Activated naive CD4-positive, alpha-beta T cell treated with Interleukin-2 at 50 U/mL for 16 hours (primary cell): ENCODE measurements at regions not wholly inside any gene's neighbourhood (a gene's known extent, or its start where the extent isn't known, plus 50 kb on each side); places are given as distances from the start of the nearest gene placed in this dataset.
"Not testable (repeated sequence)": the region's sequence is repeated elsewhere in the genome, so short reads cannot be mapped to it uniquely, and the experiment has no call there.

Experiments used
- DNase-seq: peaks from one replicate; pipeline ENCODE4 v3.0.0-alpha.2; 2020

- no peak for DNase-seq
Observed at GRCh38 chr22:48310740-48311139, 1516.9 kb downstream of the BRD1 start.

GRCh38 chr22:48310289-48310688 lies 1517.4 kb downstream of the BRD1 start:
- no peak for DNase-seq

GRCh38 chr22:48309836-48310235 lies 1517.8 kb downstream of the BRD1 start:
- no peak for DNase-seq

- DNase-seq, result no peak
Observed at GRCh38 chr22:48309115-48309705, 1518.5 kb downstream of the BRD1 start.

GRCh38 chr22:48307931-48308330 lies 1519.7 kb downstream of the BRD1 start:
- no peak for DNase-seq

GRCh38 chr22:48306785-48307510 lies 1520.7 kb downstream of the BRD1 start:
- no peak for DNase-seq

- no peak for DNase-seq
Observed at GRCh38 chr22:48306284-48306683, 1521.4 kb downstream of the BRD1 start.

GRCh38 chr22:48305726-48306235 lies 1521.9 kb downstream of the BRD1 start:
- DNase-seq, result no peak

GRCh38 chr22:48303369-48303725 lies 1524.3 kb downstream of the BRD1 start:
- no peak for DNase-seq

GRCh38 chr22:48302657-48303368 lies 1524.9 kb downstream of the BRD1 start:
- no peak for DNase-seq

GRCh38 chr22:48301908-48302307 lies 1525.8 kb downstream of the BRD1 start:
- DNase-seq, result no peak

- no peak for DNase-seq
Observed at GRCh38 chr22:48301421-48301820, 1526.3 kb downstream of the BRD1 start.

- no peak for DNase-seq
Observed at GRCh38 chr22:48300877-48301276, 1526.8 kb downstream of the BRD1 start.

- no peak for DNase-seq
Observed at GRCh38 chr22:48299801-48300200, 1527.9 kb downstream of the BRD1 start.

- no peak for DNase-seq
Observed at GRCh38 chr22:48299124-48299523, 1528.5 kb downstream of the BRD1 start.

GRCh38 chr22:48297296-48297695 lies 1530.4 kb downstream of the BRD1 start:
- no peak for DNase-seq

GRCh38 chr22:48289954-48290353 lies 1527.5 kb downstream of the TBC1D22A start:
- DNase-seq, result not testable (repeated sequence)

GRCh38 chr22:48288376-48288940 lies 1526.0 kb downstream of the TBC1D22A start:
- no peak for DNase-seq

GRCh38 chr22:48287031-48287430 lies 1524.6 kb downstream of the TBC1D22A start:
- no peak for DNase-seq

- DNase-seq, result no peak
Observed at GRCh38 chr22:48284671-48285070, 1522.2 kb downstream of the TBC1D22A start.

GRCh38 chr22:48282804-48283203 lies 1520.4 kb downstream of the TBC1D22A start:
- DNase-seq, result no peak

- DNase-seq, result no peak
Observed at GRCh38 chr22:48279461-48279756, 1517.0 kb downstream of the TBC1D22A start.

GRCh38 chr22:48278620-48279460 lies 1516.4 kb downstream of the TBC1D22A start:
- DNase-seq, result no peak
